Tibial nerve (tissue), 3 donors: ENCODE measurements at regions not wholly inside any gene's neighbourhood (a gene's known extent, or its start where the extent isn't known, plus 50 kb on each side); places are given as distances from the start of the nearest gene placed in this dataset.

Experiments
- EP300 ChIP-seq, 2 donors: sonication (generic); formaldehyde crosslinking; IDR thresholded peaks; one replicate each; pipeline ENCODE4 v1.6.1; 2017; ENCODE audit warnings: antibody characterized with exemption in 2 of 2, mild to moderate bottlenecking in 1 of 2
- POLR2A ChIP-seq, 2 donors: fragments of 450-650 bp; IDR thresholded peaks; one replicate each; pipeline ENCODE4 v1.6.1; 2017; ENCODE audit warnings: antibody characterized with exemption in 2 of 2, mild to moderate bottlenecking in 2 of 2, moderate library complexity in 2 of 2

DNA sequence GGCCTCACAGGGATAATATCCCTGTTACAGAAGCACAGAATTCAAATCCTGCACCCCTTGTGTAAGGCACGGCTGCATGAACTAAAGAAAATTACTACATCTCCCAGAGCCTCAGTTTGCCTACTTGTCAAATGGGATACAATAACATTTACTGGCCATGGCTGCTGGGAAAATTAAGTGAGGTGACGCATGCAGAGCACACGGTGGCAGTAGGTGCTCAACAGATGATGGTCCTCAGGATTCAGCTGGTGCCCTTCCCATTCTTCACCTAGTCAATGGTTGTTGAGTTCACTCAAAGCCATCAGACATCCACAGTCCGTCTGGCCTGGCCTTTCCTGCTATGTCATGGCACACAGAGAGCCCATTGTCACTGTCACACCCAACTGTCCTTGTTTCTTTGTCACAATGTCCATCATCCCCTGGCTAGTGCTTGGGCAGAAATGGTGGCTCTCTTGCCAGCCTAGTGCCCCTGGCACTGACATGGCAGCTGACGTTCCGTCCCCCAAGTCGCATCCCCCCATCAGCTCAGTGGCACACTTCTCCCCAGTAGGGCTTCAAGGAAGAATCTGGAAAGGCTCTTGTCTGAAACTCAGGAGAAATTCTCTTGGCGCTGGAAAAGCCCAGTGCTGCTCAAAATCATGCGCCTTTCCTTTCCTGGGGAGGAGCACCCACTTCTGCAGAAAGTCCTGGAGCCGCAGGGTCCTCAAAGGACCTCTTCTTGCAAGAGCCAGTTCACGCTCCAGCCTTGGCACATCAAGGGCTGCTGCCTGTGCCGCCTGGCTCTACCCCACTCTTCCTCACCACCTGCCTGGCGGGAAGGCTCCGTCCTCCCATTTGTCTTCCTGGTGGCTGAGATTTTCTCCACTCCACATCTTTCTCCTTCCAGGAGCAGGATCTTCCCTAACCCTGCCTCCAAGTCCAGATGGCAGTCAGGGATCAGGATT, 55.9 kb upstream of the SLC66A3 start:
- TF ChIP-seq POLR2A (IDR thresholded peaks at IDR 0.05), result no peak
- no peak for TF ChIP-seq EP300 (IDR thresholded peaks at IDR 0.05)
